ENCODE measurements at regions not wholly inside any gene's neighbourhood (a gene's known extent, or its start where the extent isn't known, plus 50 kb on each side); places are given as distances from the start of the nearest gene placed in this dataset.
"Not testable (repeated sequence)": the region's sequence is repeated elsewhere in the genome, so short reads cannot be mapped to it uniquely, and the experiment has no call there.

- peak; percentile 100 for DNase-seq (ENCODE audit: low spot score)
These were observed 121.3 kb upstream of the FBXO28 start for GRCh38 chr1:223992456-223993246.

- not testable (repeated sequence) for DNase-seq (ENCODE audit: low spot score)
These were observed 122.5 kb upstream of the FBXO28 start for GRCh38 chr1:223991297-223991857.

GRCh38 chr1:223961985-223962384 lies 116.2 kb upstream of the TP53BP2 start:
- DNase-seq (ENCODE audit: low spot score): not testable (repeated sequence)

- not testable (repeated sequence) for DNase-seq (ENCODE audit: low spot score)
These were observed 107.1 kb upstream of the TP53BP2 start for GRCh38 chr1:223952801-223953200.

GRCh38 chr1:223951551-223951950 lies 105.8 kb upstream of the TP53BP2 start:
- not testable (repeated sequence) for DNase-seq (ENCODE audit: low spot score)

GRCh38 chr1:223949944-223950343 lies 104.2 kb upstream of the TP53BP2 start:
- not testable (repeated sequence) for DNase-seq (ENCODE audit: low spot score)

- DNase-seq (ENCODE audit: low spot score): not testable (repeated sequence)
These were observed 102.3 kb upstream of the TP53BP2 start for GRCh38 chr1:223948041-223948440.

GRCh38 chr1:223936592-223936991 lies 90.8 kb upstream of the TP53BP2 start:
- DNase-seq (ENCODE audit: low spot score): not testable (repeated sequence)

GRCh38 chr1:223931476-223931875 lies 85.7 kb upstream of the TP53BP2 start:
- not testable (repeated sequence) for DNase-seq (ENCODE audit: low spot score)

GRCh38 chr1:223920805-223921204 lies 75.1 kb upstream of the TP53BP2 start:
- not testable (repeated sequence) for DNase-seq (ENCODE audit: low spot score)

GRCh38 chr1:223915476-223915875 lies 69.7 kb upstream of the TP53BP2 start:
- not testable (repeated sequence) for DNase-seq (ENCODE audit: low spot score)

- not testable (repeated sequence) for DNase-seq (ENCODE audit: low spot score)
These were observed 68.0 kb upstream of the TP53BP2 start for GRCh38 chr1:223913715-223914114.

GRCh38 chr1:223907943-223908587 lies 62.3 kb upstream of the TP53BP2 start:
- not testable (repeated sequence) for DNase-seq (ENCODE audit: low spot score)

GRCh38 chr1:223903221-223903620 lies 57.5 kb upstream of the TP53BP2 start:
- DNase-seq (ENCODE audit: low spot score): not testable (repeated sequence)

- not testable (repeated sequence) for DNase-seq (ENCODE audit: low spot score)
These were observed 54.0 kb upstream of the TP53BP2 start for GRCh38 chr1:223899775-223900174.

GRCh38 chr1:223897097-223897496 lies 51.4 kb upstream of the TP53BP2 start:
- not testable (repeated sequence) for DNase-seq (ENCODE audit: low spot score)

GRCh38 chr1:223895950-223896349 lies 50.2 kb upstream of the TP53BP2 start:
- not testable (repeated sequence) for DNase-seq (ENCODE audit: low spot score)

Data from mesenteric fat pad (tissue), 1 donor.